GM12878 (cell line): ENCODE measurements at regions not wholly inside any gene's neighbourhood (a gene's known extent, or its start where the extent isn't known, plus 50 kb on each side); places are given as distances from the start of the nearest gene placed in this dataset.

Source experiments
- ATAC-seq: fragments of 200-7000 bp; cut with Tn5 transposase; 3 replicates; pipeline ENCODE4 v1.9.1; 2020; ENCODE audit warnings: mild to moderate bottlenecking, moderate library complexity
- BruUV-seq: library from RNA; stranded (reverse); fragments of 400-500 nt; replicated peaks from 2 replicates; lab custom pipeline; 2021; lab: Mats Ljungman, UMichigan
- CTCF ChIA-PET: fragments of 300-600 bp; sonication (Branson Sonifier 250); formaldehyde crosslinking; extraction: SDS; loops from one replicate; lab custom pipeline; 2021; ENCODE audit warnings: inconsistent platforms; lab: Yijun Ruan, JAX
- POLR2A ChIA-PET: fragments of 350-600 bp; formaldehyde crosslinking; extraction: SDS; loops from one replicate; lab custom pipeline; 2021; ENCODE audit warnings: inconsistent platforms; lab: Charles Lee
- RAD21 ChIA-PET: fragments of 300-600 bp; sonication (Branson Sonifier 250); formaldehyde crosslinking; loops from one replicate; lab custom pipeline; 2023; ENCODE audit warnings: antibody characterized with exemption; ENCODE audit not compliant: unreplicated experiment; lab: Charles Lee
- SMC1A ChIA-PET: fragments of 300-600 bp; sonication (Branson Sonifier 250); formaldehyde crosslinking; loops from one replicate; lab custom pipeline; 2023; ENCODE audit not compliant: unreplicated experiment, uncharacterized antibody; lab: Charles Lee
- DNase-seq: peaks from one replicate; pipeline ENCODE4 v3.0.0-alpha.2; 2011; ENCODE audit warnings: low read depth, low spot score
- FAIRE-seq: peaks from 3 replicates; lab custom pipeline; 2011; peaks lifted over from hg19 to GRCh38; lab: Jason Lieb, UNC
- H2AFZ ChIP-seq: 2 replicates; pipeline ENCODE4 v1.6.0; 2011; ENCODE audit warnings: low read depth, low read length, control low read depth; ENCODE audit not compliant: control insufficient read depth
- H3K27ac ChIP-seq: 2 replicates; pipeline ENCODE4 v1.5.1; 2011; ENCODE audit warnings: control low read depth; ENCODE audit not compliant: control insufficient read depth, insufficient read depth
- H3K27me3 ChIP-seq, 2 experiments: replicated peaks in 1 of 2; 2 replicates each; pipeline versions ENCODE4 v1.6.0 to v1.6.1; 2011; ENCODE audit warnings: low read length in 1 of 2; ENCODE audit not compliant: control insufficient read depth in 2 of 2, insufficient read depth in 2 of 2
- H3K36me3 ChIP-seq, 2 experiments: 2 replicates each; pipeline ENCODE4 v1.5.1; 2011; ENCODE audit warnings: low read length in 1 of 2; ENCODE audit not compliant: control insufficient read depth in 2 of 2, insufficient read depth in 2 of 2
- H3K4me1 ChIP-seq: 2 replicates; pipeline ENCODE4 v1.6.1; 2011; ENCODE audit warnings: mild to moderate bottlenecking, low read length, moderate library complexity, mixed read lengths; ENCODE audit not compliant: control insufficient read depth, insufficient read depth
- H3K4me2 ChIP-seq: 2 replicates; pipeline ENCODE4 v1.6.0; 2011; ENCODE audit warnings: control low read depth; ENCODE audit not compliant: control insufficient read depth, insufficient read depth
- H3K4me3 ChIP-seq: fragments of 200-600 bp; sonication (generic); 2 replicates; pipeline ENCODE4 v1.5.1; 2016
- H3K79me2 ChIP-seq: 2 replicates; pipeline ENCODE4 v1.6.0; 2011; ENCODE audit warnings: low read length; ENCODE audit not compliant: control insufficient read depth, insufficient read depth
- H3K9ac ChIP-seq: 2 replicates; pipeline ENCODE4 v1.8.0; 2011; ENCODE audit warnings: low read length, control low read depth, mixed read lengths; ENCODE audit not compliant: control insufficient read depth, insufficient read depth
- H3K9me3 ChIP-seq: replicated peaks from 3 replicates; pipeline ENCODE4 v1.5.1; 2011; ENCODE audit warnings: mild to moderate bottlenecking, low read length; ENCODE audit not compliant: control insufficient read depth, insufficient read depth
- H4K20me1 ChIP-seq: 2 replicates; pipeline ENCODE4 v1.6.0; 2011; ENCODE audit not compliant: control insufficient read depth, insufficient read depth
- GATAD2B ChIP-seq: fragments of 450-650 bp; conservative IDR thresholded peaks from 2 replicates; pipeline ENCODE4 v1.6.1; 2017; ENCODE audit warnings: low read depth, mild to moderate bottlenecking, moderate library complexity
- RBBP5 ChIP-seq: fragments of 200-600 bp; sonication (generic); conservative IDR thresholded peaks from 2 replicates; pipeline ENCODE4 v1.6.1; 2016
- RFX5 ChIP-seq: IDR thresholded peaks from 2 replicates; pipeline ENCODE4 v1.6.1; 2011; ENCODE audit warnings: low read depth, low read length, improper control_type of control experiment
- RUNX3 ChIP-seq: IDR thresholded peaks from 2 replicates; pipeline ENCODE4 v1.6.1; 2012; ENCODE audit warnings: low read length, inconsistent platforms
- SMAD1 ChIP-seq: fragments of 450-650 bp; IDR thresholded peaks from 2 replicates; pipeline ENCODE4 v1.6.1; 2018; ENCODE audit warnings: mild to moderate bottlenecking, low read depth; ENCODE audit not compliant: partially characterized antibody
- SP1 ChIP-seq: IDR thresholded peaks from one replicate; pipeline ENCODE4 v1.6.1; 2011; ENCODE audit warnings: low read depth, low read length
- TAF1 ChIP-seq: IDR thresholded peaks from 2 replicates; pipeline ENCODE4 v1.6.1; 2011; ENCODE audit warnings: mild to moderate bottlenecking, low read depth, low read length, borderline replicate concordance
- ZBTB40 ChIP-seq: fragments of 450-650 bp; IDR thresholded peaks from 2 replicates; pipeline ENCODE4 v1.6.1; 2016; ENCODE audit warnings: mild to moderate bottlenecking, moderate library complexity, borderline replicate concordance
- WGBS: methylation state at CpG from one replicate; pipeline ENCODE4 v1.1.6; 2016; ENCODE audit warnings: low lambda C conversion rate; ENCODE audit not compliant: insufficient replicate concordance, insufficient coverage; ENCODE audit errors: missing lambda C conversion rate; 5-methylcytosine and 5-hydroxymethylcytosine counted together
- in situ Hi-C: fragments of 300-500 bp; cut with MboI; formaldehyde crosslinking; loops from 9 replicates; pipeline ENCODE4 v1.14.3; 2018; ENCODE audit warnings: mixed read lengths
- intact Hi-C: fragments of 100-400 bp; cut with micrococcal nuclease; formaldehyde crosslinking; loops from one replicate; pipeline ENCODE4 v1.14.2; 2022; ENCODE audit not compliant: unreplicated experiment
- TF ChIP-seq, protein P1 (sequence below): fragments of 450-650 bp; IDR thresholded peaks from 2 replicates; pipeline ENCODE4 v1.6.1; 2014; ENCODE audit warnings: mild to moderate bottlenecking
- TF ChIP-seq, protein P2 (sequence below): IDR thresholded peaks from 2 replicates; pipeline ENCODE4 v1.6.1; 2012; ENCODE audit warnings: mild to moderate bottlenecking, low read depth, low read length

DNA sequence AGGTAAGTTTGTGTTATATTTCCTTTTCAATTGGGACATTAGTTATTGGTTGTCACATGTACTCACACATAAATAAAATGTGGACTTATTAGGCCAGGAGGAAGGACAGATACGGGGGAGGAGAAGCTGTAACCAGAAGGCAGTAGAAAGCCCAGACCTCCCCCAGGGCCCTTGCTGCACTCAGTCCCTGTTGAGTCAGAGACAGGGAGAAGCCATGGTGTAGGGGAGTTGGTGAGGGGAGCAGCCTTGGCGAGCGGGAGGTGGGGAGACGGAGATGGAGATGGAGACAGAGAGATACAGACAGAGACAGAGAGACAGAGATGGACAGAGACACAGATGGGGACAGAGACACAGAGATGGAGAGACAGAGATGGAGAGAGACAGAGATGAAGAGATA is 263.2 kb downstream of the DLL1 start:
- Histone ChIP-seq H3K9ac (no peak overlapping the region), H3K4me1 (no peaks in the 10 kb centered on the region), H3K4me2 (no peak overlapping the region)
- CTCF ChIA-PET, result interaction anchor here (0.7 kb wide), 1 partner anchor 301 kb away, joined by 3 read pairs; no protein-coding TSS in a partner anchor
- BruUV-seq, result no TSS peak
- no peak for ATAC-seq
- intact Hi-C loops, result no loop called here
- 60% methylated on average over 4 of the region's 4 CpGs for WGBS
- no peak for TF ChIP-seq SP1
- TF ChIP-seq RBBP5, result no peak
- TF ChIP-seq RFX5, result no peak
- TF ChIP-seq, protein P1, sequence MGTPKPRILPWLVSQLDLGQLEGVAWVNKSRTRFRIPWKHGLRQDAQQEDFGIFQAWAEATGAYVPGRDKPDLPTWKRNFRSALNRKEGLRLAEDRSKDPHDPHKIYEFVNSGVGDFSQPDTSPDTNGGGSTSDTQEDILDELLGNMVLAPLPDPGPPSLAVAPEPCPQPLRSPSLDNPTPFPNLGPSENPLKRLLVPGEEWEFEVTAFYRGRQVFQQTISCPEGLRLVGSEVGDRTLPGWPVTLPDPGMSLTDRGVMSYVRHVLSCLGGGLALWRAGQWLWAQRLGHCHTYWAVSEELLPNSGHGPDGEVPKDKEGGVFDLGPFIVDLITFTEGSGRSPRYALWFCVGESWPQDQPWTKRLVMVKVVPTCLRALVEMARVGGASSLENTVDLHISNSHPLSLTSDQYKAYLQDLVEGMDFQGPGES, result no peak
- TF ChIP-seq, protein P2, sequence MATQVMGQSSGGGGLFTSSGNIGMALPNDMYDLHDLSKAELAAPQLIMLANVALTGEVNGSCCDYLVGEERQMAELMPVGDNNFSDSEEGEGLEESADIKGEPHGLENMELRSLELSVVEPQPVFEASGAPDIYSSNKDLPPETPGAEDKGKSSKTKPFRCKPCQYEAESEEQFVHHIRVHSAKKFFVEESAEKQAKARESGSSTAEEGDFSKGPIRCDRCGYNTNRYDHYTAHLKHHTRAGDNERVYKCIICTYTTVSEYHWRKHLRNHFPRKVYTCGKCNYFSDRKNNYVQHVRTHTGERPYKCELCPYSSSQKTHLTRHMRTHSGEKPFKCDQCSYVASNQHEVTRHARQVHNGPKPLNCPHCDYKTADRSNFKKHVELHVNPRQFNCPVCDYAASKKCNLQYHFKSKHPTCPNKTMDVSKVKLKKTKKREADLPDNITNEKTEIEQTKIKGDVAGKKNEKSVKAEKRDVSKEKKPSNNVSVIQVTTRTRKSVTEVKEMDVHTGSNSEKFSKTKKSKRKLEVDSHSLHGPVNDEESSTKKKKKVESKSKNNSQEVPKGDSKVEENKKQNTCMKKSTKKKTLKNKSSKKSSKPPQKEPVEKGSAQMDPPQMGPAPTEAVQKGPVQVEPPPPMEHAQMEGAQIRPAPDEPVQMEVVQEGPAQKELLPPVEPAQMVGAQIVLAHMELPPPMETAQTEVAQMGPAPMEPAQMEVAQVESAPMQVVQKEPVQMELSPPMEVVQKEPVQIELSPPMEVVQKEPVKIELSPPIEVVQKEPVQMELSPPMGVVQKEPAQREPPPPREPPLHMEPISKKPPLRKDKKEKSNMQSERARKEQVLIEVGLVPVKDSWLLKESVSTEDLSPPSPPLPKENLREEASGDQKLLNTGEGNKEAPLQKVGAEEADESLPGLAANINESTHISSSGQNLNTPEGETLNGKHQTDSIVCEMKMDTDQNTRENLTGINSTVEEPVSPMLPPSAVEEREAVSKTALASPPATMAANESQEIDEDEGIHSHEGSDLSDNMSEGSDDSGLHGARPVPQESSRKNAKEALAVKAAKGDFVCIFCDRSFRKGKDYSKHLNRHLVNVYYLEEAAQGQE, result no peak
- no peak for TF ChIP-seq ZBTB40
- no peak for TF ChIP-seq GATAD2B
- no peak for TF ChIP-seq SMAD1
- no peak for TF ChIP-seq TAF1
- no peak for TF ChIP-seq RUNX3
- TF ChIP-seq, all 136 proteins: peak for 0
- H4K20me1 ChIP-seq, result no peaks in the 10 kb centered on the region
- H3K79me2 ChIP-seq, result no peaks in the 10 kb centered on the region
- no peak overlapping the region for H2AFZ ChIP-seq
- ChIA-PET SMC1A (no interaction called here), POLR2A (no interaction called here), RAD21 (no interaction called here)
- DNase-seq, result no peak
- H3K4me3 ChIP-seq, result no peak overlapping the region
- FAIRE-seq, result no peak
- H3K27ac ChIP-seq, result no peak overlapping the region
- in situ Hi-C loops, result no loop called here
- no peaks in the 10 kb centered on the region; the same call in 2 of the 3 replicates for H3K9me3 ChIP-seq
- no peaks in the 10 kb centered on the region for H3K27me3 ChIP-seq
- H3K36me3 ChIP-seq, result no peaks in the 10 kb centered on the region
